Transverse colon (tissue), 4 donors: ENCODE measurements at regions not wholly inside any gene's neighbourhood (a gene's known extent, or its start where the extent isn't known, plus 50 kb on each side); places are given as distances from the start of the nearest gene placed in this dataset.
"Not testable (repeated sequence)": the region's sequence is repeated elsewhere in the genome, so short reads cannot be mapped to it uniquely, and the experiment has no call there.

Source experiments
- DNase-seq: peaks from one replicate; pipeline ENCODE4 v3.0.0-alpha.2; 2019
- H3K27ac ChIP-seq, 4 donors: fragments of 200-600 bp; sonication (generic); 2 replicates each; pipeline ENCODE4 v1.5.1; 2016 to 2018; ENCODE audit warnings: inconsistent platforms in 4 of 4
- H3K27me3 ChIP-seq: fragments of 200-600 bp; sonication (generic); 2 replicates; pipeline ENCODE4 v1.5.1; 2017; ENCODE audit warnings: inconsistent platforms
- H3K36me3 ChIP-seq, 4 donors: fragments of 200-600 bp; sonication (generic); 2 replicates each; pipeline ENCODE4 v1.5.1; 2017 to 2019; ENCODE audit warnings: inconsistent platforms in 4 of 4
- H3K4me1 ChIP-seq, 4 donors: fragments of 200-600 bp; sonication (generic); 2 replicates each; pipeline ENCODE4 v1.5.1; 2017 to 2020; ENCODE audit warnings: inconsistent platforms in 4 of 4
- H3K4me3 ChIP-seq, 4 donors: fragments of 200-600 bp; sonication (generic); 1 replicate in 1 of 4; 2 replicates in 3 of 4; pipeline versions ENCODE4 v1.5.1 to v1.6.1; 2017 to 2019; ENCODE audit warnings: inconsistent platforms in 4 of 4
- H3K9me3 ChIP-seq, 2 donors: fragments of 200-600 bp; sonication (generic); 2 replicates each; pipeline ENCODE4 v1.5.1; 2017 to 2019; ENCODE audit warnings: inconsistent platforms in 2 of 2
- EP300 ChIP-seq: sonication (generic); formaldehyde crosslinking; IDR thresholded peaks from one replicate; pipeline ENCODE4 v1.6.1; 2017; ENCODE audit warnings: antibody characterized with exemption, low read depth
- POLR2A ChIP-seq: fragments of 450-650 bp; IDR thresholded peaks from one replicate; pipeline ENCODE4 v1.6.1; 2016; ENCODE audit warnings: antibody characterized with exemption, mild to moderate bottlenecking, moderate library complexity
- POLR2AphosphoS5 ChIP-seq, 3 donors: sonication (generic); formaldehyde crosslinking; IDR thresholded peaks; one replicate each; pipeline ENCODE4 v1.6.1; 2016; ENCODE audit warnings: antibody characterized with exemption in 3 of 3
- WGBS, 2 donors: methylation state at CpG; one replicate each; pipeline ENCODE4 v1.1.5; 2018; ENCODE audit warnings: low coverage in 1 of 2; 5-methylcytosine and 5-hydroxymethylcytosine counted together
- in situ Hi-C, 4 donors: fragments of 200-750 bp; cut with MboI; loops; one replicate each; pipeline versions ENCODE4 v1.15.0 to v1.15.1; 2017; ENCODE audit warnings: low sequenced_read_pairs in 3 of 4, low pct_ligation_motif_present in 1 of 4, low pct_unique_long_range_greater_than_20kb in 1 of 4
- intact Hi-C: fragments of 100-400 bp; cut with DNase I; formaldehyde crosslinking; loops from one replicate; pipeline ENCODE4 v1.15.1; 2023; ENCODE audit warnings: low total_unique reads
- TF ChIP-seq, protein P1 (sequence below), 5 experiments: fragments of 200-600 bp in 3 of 5; fragments of 450-650 bp in 2 of 5; sonication (generic) in 3 of 5; IDR thresholded peaks; 1 replicate in 2 of 5; 2 replicates in 3 of 5; pipeline ENCODE4 v1.5.1; 2016 to 2017; ENCODE audit warnings: antibody characterized with exemption in 5 of 5, inconsistent platforms in 3 of 5, mild to moderate bottlenecking in 2 of 5, moderate library complexity in 1 of 5

DNA sequence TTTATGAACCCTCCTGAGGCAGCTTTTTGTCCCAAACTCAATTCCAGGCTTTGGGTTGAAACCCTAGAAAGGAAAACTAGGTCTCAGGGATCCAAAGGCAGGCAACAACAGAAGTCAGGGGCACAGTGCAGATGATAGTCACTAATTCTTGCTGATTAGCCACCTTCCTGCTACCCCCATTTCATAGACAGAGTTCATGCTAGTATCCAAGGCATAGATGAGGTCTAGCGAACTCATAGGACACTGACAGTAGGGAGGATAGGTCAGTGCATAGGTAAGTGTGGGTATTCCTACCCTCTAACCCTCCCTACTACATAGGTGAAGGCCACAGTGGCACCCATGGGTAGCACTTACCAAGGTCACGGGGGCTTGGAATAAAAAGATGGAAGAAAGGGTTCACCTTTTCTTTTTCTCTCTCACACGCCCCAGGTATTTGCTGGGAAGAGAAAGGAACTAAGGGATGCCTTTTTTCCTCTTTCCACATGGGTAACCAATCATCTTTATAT is 86.2 kb downstream of the SLC25A46 start:
- peaks cover 0 to 17% of the 10 kb centered on the region in 2 donors for H3K9me3 ChIP-seq
- in situ Hi-C loops = no loop called here
- 72 to 73% methylated on average over 2 to 3 of the region's 3 CpGs for WGBS, 2 donors

DNA sequence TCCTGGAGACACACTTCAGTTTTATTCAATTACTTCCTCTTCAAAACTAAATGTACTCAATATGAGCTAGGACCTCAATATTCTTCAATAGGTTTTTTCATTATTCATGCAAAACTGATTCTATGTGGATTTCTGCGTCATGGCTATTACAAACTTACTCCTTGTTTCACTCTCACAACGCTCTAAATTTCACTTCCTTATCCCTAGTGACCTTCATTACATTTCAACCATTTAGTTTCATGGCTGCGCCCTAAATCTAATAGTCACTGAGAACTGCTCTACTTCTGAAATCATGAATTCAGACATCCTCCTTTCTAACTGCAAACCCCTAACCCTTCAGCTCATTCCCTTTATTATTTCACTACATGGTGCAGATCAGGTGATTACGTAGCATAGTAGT is 93.9 kb downstream of the SLC25A46 start:
- WGBS, 2 donors = 83 to 86% methylated on average over 4 of the region's 4 CpGs

More for the DNA sequence above, 86.2 kb downstream of the SLC25A46 start:
- no peak overlapping the region for H3K27ac ChIP-seq
- H3K4me1 ChIP-seq = no peaks in the 10 kb centered on the region
- TF ChIP-seq EP300 = no peak
- TF ChIP-seq POLR2AphosphoS5 (IDR thresholded peaks at IDR 0.05) = no peak
- TF ChIP-seq POLR2A = no peak
- TF ChIP-seq, protein P1, sequence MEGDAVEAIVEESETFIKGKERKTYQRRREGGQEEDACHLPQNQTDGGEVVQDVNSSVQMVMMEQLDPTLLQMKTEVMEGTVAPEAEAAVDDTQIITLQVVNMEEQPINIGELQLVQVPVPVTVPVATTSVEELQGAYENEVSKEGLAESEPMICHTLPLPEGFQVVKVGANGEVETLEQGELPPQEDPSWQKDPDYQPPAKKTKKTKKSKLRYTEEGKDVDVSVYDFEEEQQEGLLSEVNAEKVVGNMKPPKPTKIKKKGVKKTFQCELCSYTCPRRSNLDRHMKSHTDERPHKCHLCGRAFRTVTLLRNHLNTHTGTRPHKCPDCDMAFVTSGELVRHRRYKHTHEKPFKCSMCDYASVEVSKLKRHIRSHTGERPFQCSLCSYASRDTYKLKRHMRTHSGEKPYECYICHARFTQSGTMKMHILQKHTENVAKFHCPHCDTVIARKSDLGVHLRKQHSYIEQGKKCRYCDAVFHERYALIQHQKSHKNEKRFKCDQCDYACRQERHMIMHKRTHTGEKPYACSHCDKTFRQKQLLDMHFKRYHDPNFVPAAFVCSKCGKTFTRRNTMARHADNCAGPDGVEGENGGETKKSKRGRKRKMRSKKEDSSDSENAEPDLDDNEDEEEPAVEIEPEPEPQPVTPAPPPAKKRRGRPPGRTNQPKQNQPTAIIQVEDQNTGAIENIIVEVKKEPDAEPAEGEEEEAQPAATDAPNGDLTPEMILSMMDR (IDR thresholded peaks at IDR 0.05) = no peak
- intact Hi-C loops = no loop called here
- H3K27me3 ChIP-seq = no peaks in the 10 kb centered on the region
- no peak overlapping the region for H3K4me3 ChIP-seq
- no peaks in the 10 kb centered on the region for H3K36me3 ChIP-seq
- no peak for DNase-seq

DNA sequence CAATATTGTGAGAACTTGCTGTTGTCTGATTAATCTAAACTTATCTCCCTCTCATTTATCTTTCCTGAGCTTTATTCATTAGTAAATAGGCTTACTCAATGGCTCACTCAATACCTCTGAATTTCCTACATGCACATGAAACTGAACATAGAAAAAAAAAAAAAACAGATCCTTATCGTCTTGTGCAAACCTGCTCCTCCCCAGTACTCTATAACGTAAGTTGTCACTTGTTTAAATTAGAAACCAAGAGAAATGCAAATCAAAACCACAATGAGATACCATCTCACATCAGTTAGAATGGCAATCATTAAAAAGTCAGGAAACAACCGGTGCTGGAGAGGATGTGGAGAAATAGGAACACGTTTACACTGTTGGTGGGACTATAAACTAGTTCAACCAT is 96.1 kb downstream of the SLC25A46 start:
- H3K9me3 ChIP-seq, intact Hi-C loops, DNase-seq, H3K4me1 ChIP-seq, H3K27ac ChIP-seq, H3K27me3 ChIP-seq, H3K4me3 ChIP-seq, H3K36me3 ChIP-seq, in situ Hi-C loops: not testable (repeated sequence)
- 43 to 52% methylated on average over 4 of the region's 4 CpGs for WGBS, 2 donors

More for the DNA sequence above, 93.9 kb downstream of the SLC25A46 start:
- H3K4me1 ChIP-seq = no peaks in the 10 kb centered on the region
- DNase-seq = no peak
- no peaks in the 10 kb centered on the region for H3K9me3 ChIP-seq
- H3K36me3 ChIP-seq = no peaks in the 10 kb centered on the region
- no peaks in the 10 kb centered on the region for H3K27me3 ChIP-seq
- no peak for TF ChIP-seq POLR2A
- no peak for TF ChIP-seq POLR2AphosphoS5 (IDR thresholded peaks at IDR 0.05)
- TF ChIP-seq, protein P1 (IDR thresholded peaks at IDR 0.05) = no peak
- TF ChIP-seq EP300 = no peak
- H3K27ac ChIP-seq = no peak overlapping the region
- intact Hi-C loops = no loop called here
- in situ Hi-C loops = no loop called here
- H3K4me3 ChIP-seq = no peak overlapping the region

DNA sequence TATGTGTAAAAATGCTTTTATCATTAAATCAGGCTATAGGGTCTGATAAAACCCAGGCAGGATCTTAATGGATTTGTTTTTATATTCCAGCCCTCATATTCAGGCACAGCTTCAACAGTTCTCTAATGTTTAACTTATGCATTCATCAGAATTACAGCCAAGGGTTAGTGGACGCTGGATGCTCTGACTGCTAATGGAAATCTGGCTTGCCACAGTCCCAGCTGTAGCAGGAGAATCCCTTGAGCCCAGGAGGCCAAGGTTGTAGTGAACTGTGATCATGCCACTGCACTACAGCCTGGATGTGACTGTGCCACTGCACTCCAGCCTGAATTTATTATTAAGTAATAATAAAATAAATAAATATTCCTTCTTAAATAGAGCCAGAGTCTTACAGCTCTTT is 98.0 kb downstream of the SLC25A46 start:
- Histone ChIP-seq H3K4me1 (no peaks in the 10 kb centered on the region), H3K9me3 (no peaks in the 10 kb centered on the region), H3K36me3 (no peaks in the 10 kb centered on the region), H3K4me3 (no peak overlapping the region), H3K27me3 (no peaks in the 10 kb centered on the region), H3K27ac (no peak overlapping the region)
- no peak for TF ChIP-seq POLR2AphosphoS5 (IDR thresholded peaks at IDR 0.05)
- TF ChIP-seq EP300 = no peak
- TF ChIP-seq, protein P1 (IDR thresholded peaks at IDR 0.05) = no peak
- TF ChIP-seq POLR2A = no peak
- in situ Hi-C loops (no loop called here), intact Hi-C loops (no loop called here)
- DNase-seq = no peak
- 45% methylated on average over 1 of the region's 1 CpG; no CpG with 5 or more reads in 1 of the 2 donors for WGBS, 2 donors

DNA sequence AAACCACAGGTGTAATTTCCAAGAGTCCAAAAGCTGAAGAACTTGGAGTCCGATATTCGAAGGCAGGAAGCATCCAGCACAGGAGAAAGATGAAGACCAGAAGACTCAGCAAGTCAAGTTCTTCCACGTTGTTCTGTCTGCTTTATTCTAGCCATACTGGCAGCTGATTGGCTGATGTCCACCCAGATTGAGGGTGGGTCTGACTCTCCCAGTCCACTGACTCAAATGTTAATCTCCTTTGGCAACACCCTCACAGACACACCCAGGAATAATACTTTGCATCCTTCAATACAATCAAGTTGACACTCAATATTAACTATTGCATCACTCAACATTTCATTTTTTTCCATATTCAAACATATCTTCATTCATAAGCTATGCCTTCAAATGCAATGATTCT is 99.5 kb downstream of the SLC25A46 start:
- DNase-seq, H3K9me3 ChIP-seq, H3K27me3 ChIP-seq, H3K36me3 ChIP-seq, in situ Hi-C loops, H3K27ac ChIP-seq, intact Hi-C loops, H3K4me3 ChIP-seq, H3K4me1 ChIP-seq: not testable (repeated sequence)
- WGBS, 2 donors = 71% methylated on average over 3 of the region's 3 CpGs
